H1 (cell line): ENCODE measurements at regions not wholly inside any gene's neighbourhood (a gene's known extent, or its start where the extent isn't known, plus 50 kb on each side); places are given as distances from the start of the nearest gene placed in this dataset.

Source experiments
- CTCF ChIA-PET: fragments of 300-600 bp; sonication (Branson Sonifier 250); formaldehyde crosslinking; loops from one replicate; lab custom pipeline; 2021; ENCODE audit not compliant: partially characterized antibody; lab: Charles Lee
- POLR2A ChIA-PET: fragments of 300-600 bp; sonication (Branson Sonifier 250); formaldehyde crosslinking; loops from one replicate; lab custom pipeline; 2021; ENCODE audit warnings: inconsistent platforms; ENCODE audit not compliant: partially characterized antibody; lab: Charles Lee
- DNase-seq, 2 experiments: peaks; one replicate each; pipeline versions ENCODE4 v3.0.0 to v3.0.0-alpha.2; 2010 to 2022; ENCODE audit warnings: low spot score in 2 of 2, low read depth in 1 of 2, mixed read lengths in 1 of 2
- FAIRE-seq: peaks from 2 replicates; lab custom pipeline; 2011; peaks lifted over from hg19 to GRCh38; lab: Jason Lieb, UNC
- H2AFZ ChIP-seq: 2 replicates; pipeline ENCODE4 v1.8.1; 2012; ENCODE audit warnings: low read length, inconsistent platforms
- H2AK5ac ChIP-seq: 2 replicates; pipeline ENCODE4 v1.6.1; 2013; ENCODE audit warnings: low read depth, low read length
- H2BK120ac ChIP-seq: replicated peaks from 2 replicates; pipeline ENCODE3; 2013; ENCODE audit warnings: low read depth, low read length, inconsistent platforms
- H2BK12ac ChIP-seq: 2 replicates; pipeline ENCODE4 v1.6.1; 2013; ENCODE audit warnings: low read depth, low read length
- H2BK15ac ChIP-seq: 2 replicates; pipeline ENCODE4 v1.6.1; 2013; ENCODE audit warnings: low read length
- H2BK20ac ChIP-seq: 2 replicates; pipeline ENCODE4 v1.6.1; 2013; ENCODE audit warnings: low read length
- H2BK5ac ChIP-seq: 2 replicates; pipeline ENCODE4 v1.6.1; 2013; ENCODE audit warnings: low read depth, low read length
- H3K14ac ChIP-seq: 2 replicates; pipeline ENCODE4 v1.6.1; 2013; ENCODE audit warnings: inconsistent platforms; ENCODE audit not compliant: insufficient read length
- H3K18ac ChIP-seq: 2 replicates; pipeline ENCODE4 v1.6.1; 2013; ENCODE audit warnings: low read length; ENCODE audit errors: extremely low read depth
- H3K23ac ChIP-seq: 2 replicates; pipeline ENCODE4 v1.6.1; 2013; ENCODE audit warnings: inconsistent platforms; ENCODE audit not compliant: insufficient read length
- H3K23me2 ChIP-seq: 2 replicates; pipeline ENCODE4 v1.6.1; 2013; ENCODE audit warnings: low read depth, low read length
- H3K27ac ChIP-seq: 2 replicates; pipeline ENCODE4 v1.6.1; 2011; ENCODE audit warnings: low read depth, low read length, inconsistent platforms
- H3K27me3 ChIP-seq, 4 experiments: replicated peaks in 1 of 4; 1 replicate in 1 of 4; 2 replicates in 3 of 4; pipeline versions ENCODE4 v1.6.1 to v1.8.1; 2011 to 2013; ENCODE audit warnings: low read length in 3 of 4, mild to moderate bottlenecking in 3 of 4, inconsistent platforms in 2 of 4, mixed read lengths in 2 of 4, moderate library complexity in 1 of 4; ENCODE audit not compliant: control insufficient read depth in 3 of 4, insufficient read depth in 3 of 4; ENCODE audit errors: extremely low read depth in 1 of 4
- H3K36me3 ChIP-seq, 4 experiments: 2 replicates each; pipeline versions ENCODE4 v1.6.1 to v1.8.1; 2011 to 2013; ENCODE audit warnings: mild to moderate bottlenecking in 4 of 4, low read length in 3 of 4, moderate library complexity in 2 of 4, control low read depth in 1 of 4, inconsistent platforms in 1 of 4; ENCODE audit not compliant: insufficient read depth in 4 of 4, control insufficient read depth in 2 of 4
- H3K4ac ChIP-seq: replicated peaks from 2 replicates; pipeline ENCODE3; 2013; ENCODE audit warnings: low read length, low read depth, mixed read lengths, inconsistent platforms; ENCODE audit not compliant: insufficient read length
- H3K4me1 ChIP-seq, 4 experiments: replicated peaks in 1 of 4; 1 replicate in 1 of 4; 2 replicates in 3 of 4; pipeline versions ENCODE4 v1.6.1 to v1.8.1; 2011 to 2013; ENCODE audit warnings: low read length in 3 of 4, inconsistent platforms in 2 of 4, mixed read lengths in 1 of 4; ENCODE audit not compliant: insufficient read depth in 4 of 4, control insufficient read depth in 3 of 4
- H3K4me2 ChIP-seq, 2 experiments: 2 replicates each; pipeline versions ENCODE4 v1.6.1 to v1.8.1; 2011 to 2013; ENCODE audit warnings: low read depth in 2 of 2, low read length in 2 of 2, control low read depth in 1 of 2, inconsistent platforms in 1 of 2, mild to moderate bottlenecking in 1 of 2; ENCODE audit not compliant: insufficient read depth in 1 of 2
- H3K4me3 ChIP-seq, 4 experiments: fragments of 200-600, 300-600 bp in 1 of 4; sonication (generic), shearing (Covaris generic), sonication (Bioruptor Twin) in 1 of 4; 2 replicates each; pipeline versions ENCODE4 v1.5.1 to v1.8.1; 2011 to 2016; ENCODE audit warnings: low read length in 4 of 4, low read depth in 3 of 4, control low read depth in 2 of 4, inconsistent platforms in 2 of 4, mild to moderate bottlenecking in 2 of 4, mixed read lengths in 1 of 4, moderate library complexity in 1 of 4; ENCODE audit not compliant: insufficient read depth in 2 of 4; ENCODE audit errors: extremely low read depth in 1 of 4
- H3K56ac ChIP-seq: replicated peaks from 2 replicates; pipeline ENCODE3; 2013; ENCODE audit warnings: low read depth, mild to moderate bottlenecking, mixed read lengths, low read length, inconsistent platforms; ENCODE audit not compliant: insufficient read length
- H3K79me1 ChIP-seq: 2 replicates; pipeline ENCODE4 v1.6.1; 2013; ENCODE audit warnings: low read depth, low read length, control low read depth
- H3K79me2 ChIP-seq, 2 experiments: 2 replicates each; pipeline versions ENCODE4 v1.6.1 to v1.8.1; 2012 to 2013; ENCODE audit warnings: low read length in 2 of 2, mild to moderate bottlenecking in 2 of 2, inconsistent platforms in 1 of 2; ENCODE audit not compliant: insufficient read depth in 2 of 2, control insufficient read depth in 1 of 2
- H3K9ac ChIP-seq, 4 experiments: replicated peaks in 1 of 4; 1 replicate in 1 of 4; 2 replicates in 3 of 4; pipeline versions ENCODE4 v1.6.1 to v1.8.1; 2011 to 2013; ENCODE audit warnings: low read depth in 3 of 4, low read length in 3 of 4, control low read depth in 2 of 4, mild to moderate bottlenecking in 2 of 4, moderate library complexity in 2 of 4, inconsistent platforms in 1 of 4; ENCODE audit errors: extremely low read depth in 1 of 4
- H3K9me3 ChIP-seq, 2 experiments: 2 replicates each; pipeline versions ENCODE4 v1.6.1 to v1.8.1; 2012 to 2013; ENCODE audit warnings: mild to moderate bottlenecking in 2 of 2, moderate library complexity in 2 of 2, control low read depth in 1 of 2, inconsistent platforms in 1 of 2, low read depth in 1 of 2, low read length in 1 of 2, mixed read lengths in 1 of 2; ENCODE audit not compliant: insufficient read depth in 2 of 2
- H4K20me1 ChIP-seq, 2 experiments: replicated peaks in 1 of 2; 2 replicates each; pipeline versions ENCODE3 to v1.8.1; 2011 to 2013; ENCODE audit warnings: inconsistent platforms in 2 of 2, low read length in 2 of 2, mild to moderate bottlenecking in 1 of 2; ENCODE audit not compliant: insufficient read depth in 2 of 2, control insufficient read depth in 1 of 2
- H4K5ac ChIP-seq: 2 replicates; pipeline ENCODE4 v1.6.1; 2013; ENCODE audit warnings: low read length, low read depth, mixed read lengths, inconsistent platforms; ENCODE audit not compliant: insufficient read length
- H4K8ac ChIP-seq: 2 replicates; pipeline ENCODE4 v1.8.0; 2013; ENCODE audit warnings: mild to moderate bottlenecking, moderate library complexity, low read length, inconsistent platforms; ENCODE audit not compliant: insufficient read depth; ENCODE audit errors: extremely low read depth
- H4K91ac ChIP-seq: replicated peaks from 2 replicates; pipeline ENCODE3; 2013; ENCODE audit warnings: low read length, mixed read lengths, inconsistent platforms; ENCODE audit not compliant: insufficient read length
- BACH1 ChIP-seq: IDR thresholded peaks from 2 replicates; pipeline ENCODE4 v1.6.1; 2012; ENCODE audit warnings: low read length, improper control_type of control experiment
- HDAC2 ChIP-seq, 2 experiments: fragments of 300-600 bp in 1 of 2; sonication (generic) in 1 of 2; IDR thresholded peaks; 2 replicates each; pipeline ENCODE4 v1.6.1; 2011 to 2012; ENCODE audit warnings: low read depth in 2 of 2, low read length in 2 of 2, mild to moderate bottlenecking in 2 of 2, moderate library complexity in 2 of 2, borderline replicate concordance in 1 of 2, inconsistent platforms in 1 of 2
- MAX ChIP-seq: IDR thresholded peaks from 2 replicates; pipeline ENCODE4 v1.6.1; 2012; ENCODE audit warnings: inconsistent platforms
- NANOG ChIP-seq: IDR thresholded peaks from 2 replicates; pipeline ENCODE4 v1.6.1; 2011; ENCODE audit warnings: low read length, low read depth, mild to moderate bottlenecking, inconsistent platforms; ENCODE audit not compliant: insufficient read depth, poor library complexity, severe bottlenecking
- SAP30 ChIP-seq: fragments of 300-600 bp; sonication (generic); IDR thresholded peaks from 2 replicates; pipeline ENCODE4 v1.7.1; 2012; ENCODE audit warnings: low read length, moderate library complexity, mild to moderate bottlenecking, inconsistent platforms; ENCODE audit not compliant: insufficient read depth, insufficient replicate concordance
- SIN3A ChIP-seq, 2 experiments: IDR thresholded peaks in 1 of 2; conservative IDR thresholded peaks in 1 of 2; 2 replicates each; pipeline ENCODE4 v1.6.1; 2011 to 2012; ENCODE audit warnings: low read length in 2 of 2, improper control_type of control experiment in 1 of 2, low read depth in 1 of 2, mild to moderate bottlenecking in 1 of 2
- SRF ChIP-seq: IDR thresholded peaks from 2 replicates; pipeline ENCODE4 v1.6.1; 2011; ENCODE audit warnings: mild to moderate bottlenecking, low read depth, low read length, moderate library complexity
- TEAD4 ChIP-seq: IDR thresholded peaks from 2 replicates; pipeline ENCODE4 v1.6.1; 2012; ENCODE audit warnings: low read depth, low read length, inconsistent platforms, mixed read lengths
- USF2 ChIP-seq: IDR thresholded peaks from 2 replicates; pipeline ENCODE4 v1.6.1; 2011; ENCODE audit warnings: low read length, improper control_type of control experiment
- WGBS, 2 experiments: shearing (Covaris generic) in 1 of 2; methylation state at CpG; one replicate each; pipeline versions ENCODE4 v1.1.6 to v1.1.7; 2013 to 2015; ENCODE audit warnings: low lambda C conversion rate in 2 of 2, mixed read lengths in 2 of 2, inconsistent platforms in 1 of 2, low coverage in 1 of 2, missing lambda C conversion rate in 1 of 2; ENCODE audit not compliant: insufficient replicate concordance in 2 of 2, insufficient coverage in 1 of 2, insufficient read length in 1 of 2; ENCODE audit errors: extremely low coverage in 1 of 2, missing lambda C conversion rate in 1 of 2; 5-methylcytosine and 5-hydroxymethylcytosine counted together

GRCh38 chr5:51665251-51665593, 282.0 kb downstream of the ISL1 start (continued):
- no peak for TF ChIP-seq BACH1

- no peak for FAIRE-seq
- H3K4me1 ChIP-seq, result no peaks in the 10 kb centered on the region
- CTCF ChIA-PET, result no interaction called here
- no peak for TF ChIP-seq MAX
- TF ChIP-seq NANOG, result no peak
- no peak for TF ChIP-seq USF2
- TF ChIP-seq HDAC2 (IDR thresholded peaks at IDR 0.05; ENCODE audit: borderline replicate concordance in 1 of 2, low read depth in 2 of 2, low read length in 2 of 2), result no peak
- TF ChIP-seq SIN3A (conservative IDR thresholded peaks at IDR 0.05 in 1 of 2, IDR thresholded peaks at IDR 0.05 in 1 of 2; ENCODE audit: low read depth in 1 of 2, low read length in 2 of 2), result no peak
- no peak for TF ChIP-seq SRF
- no peak for TF ChIP-seq TEAD4
- no peak for TF ChIP-seq BACH1
- TF ChIP-seq SAP30, result no peak
These were observed 285.8 kb downstream of the ISL1 start for GRCh38 chr5:51669095-51669494.

More at GRCh38 chr5:51669095-51669494, 285.8 kb downstream of the ISL1 start:
- no peak overlapping the region for H3K4me2 ChIP-seq
- no peak overlapping the region for H2BK15ac ChIP-seq
- H4K20me1 ChIP-seq, result no peaks in the 10 kb centered on the region
- no peak overlapping the region for H3K14ac ChIP-seq
- no peak overlapping the region for H4K8ac ChIP-seq
- no peak overlapping the region for H2BK12ac ChIP-seq
- no peak overlapping the region for H2AFZ ChIP-seq
- H3K27me3 ChIP-seq, result no peaks in the 10 kb centered on the region
- no peak overlapping the region for H3K23ac ChIP-seq
- H2BK120ac ChIP-seq, result no peak overlapping the region
- no peak overlapping the region for H3K27ac ChIP-seq
- no peak overlapping the region for H2BK5ac ChIP-seq
- DNase-seq, result no peak
- no peak overlapping the region for H4K5ac ChIP-seq
- no peak overlapping the region for H3K4ac ChIP-seq
- H2BK20ac ChIP-seq, result no peak overlapping the region
- no peak overlapping the region for H3K9ac ChIP-seq
- H2AK5ac ChIP-seq, result no peak overlapping the region
- H3K56ac ChIP-seq, result no peak overlapping the region
- H3K36me3 ChIP-seq, result no peaks in the 10 kb centered on the region
- no peaks in the 10 kb centered on the region for H3K79me2 ChIP-seq
- no peak overlapping the region for H3K4me3 ChIP-seq
- H4K91ac ChIP-seq, result no peak overlapping the region
- H3K79me1 ChIP-seq, result no peaks in the 10 kb centered on the region
- no peaks in the 10 kb centered on the region for H3K23me2 ChIP-seq
- H3K9me3 ChIP-seq, result no peaks in the 10 kb centered on the region
- POLR2A ChIA-PET, result no interaction called here
- WGBS, 2 experiments, result 89 to 100% methylated on average over 1 to 4 of the region's 4 CpGs
- no peak overlapping the region for H3K18ac ChIP-seq
